HG03460 (cell line): ENCODE measurements at regions not wholly inside any gene's neighbourhood (a gene's known extent, or its start where the extent isn't known, plus 50 kb on each side); places are given as distances from the start of the nearest gene placed in this dataset.
"Not testable (repeated sequence)": the region's sequence is repeated elsewhere in the genome, so short reads cannot be mapped to it uniquely, and the experiment has no call there.

Experiments
- ATAC-seq: cut with Tn5 transposase; IDR thresholded peaks from one replicate; pipeline ENCODE4 v1.9.1; 2021; ENCODE audit not compliant: unreplicated experiment

DNA sequence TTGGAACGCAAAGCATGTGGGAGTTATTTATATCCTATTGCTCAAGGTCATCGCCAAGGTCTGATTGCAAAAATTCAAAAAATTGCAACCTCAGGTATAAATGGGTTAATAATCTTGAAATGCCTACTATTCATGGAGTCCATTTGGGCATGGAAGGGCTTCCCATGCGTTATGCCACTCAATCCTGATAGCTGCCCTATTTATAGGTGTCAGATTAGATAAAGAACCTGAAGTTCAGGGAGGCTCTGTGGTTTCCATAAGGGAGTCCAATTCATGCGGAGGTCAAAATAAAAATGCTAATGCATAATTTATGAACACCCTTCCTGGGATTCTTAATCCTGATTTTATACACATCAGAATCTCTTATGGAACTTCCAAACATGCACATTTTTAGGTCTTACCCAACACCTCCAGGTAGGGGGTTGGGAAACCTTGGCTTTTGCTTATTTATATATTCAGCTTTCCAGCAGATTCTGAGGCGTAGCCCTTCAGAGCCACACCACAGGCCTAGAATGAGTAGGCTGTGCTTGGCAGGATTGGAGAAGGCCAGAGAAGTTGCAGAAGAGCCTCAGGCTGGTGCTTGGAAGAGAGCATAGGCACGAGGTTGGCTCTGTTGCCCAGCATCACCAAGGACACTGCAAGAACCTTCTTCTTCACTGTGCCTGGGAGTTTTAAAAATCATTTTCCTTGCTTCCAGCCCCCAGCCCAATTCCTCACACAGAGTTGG lies 324.4 kb upstream of the CFAP20DC start:
- peak; percentile 24 for ATAC-seq

DNA sequence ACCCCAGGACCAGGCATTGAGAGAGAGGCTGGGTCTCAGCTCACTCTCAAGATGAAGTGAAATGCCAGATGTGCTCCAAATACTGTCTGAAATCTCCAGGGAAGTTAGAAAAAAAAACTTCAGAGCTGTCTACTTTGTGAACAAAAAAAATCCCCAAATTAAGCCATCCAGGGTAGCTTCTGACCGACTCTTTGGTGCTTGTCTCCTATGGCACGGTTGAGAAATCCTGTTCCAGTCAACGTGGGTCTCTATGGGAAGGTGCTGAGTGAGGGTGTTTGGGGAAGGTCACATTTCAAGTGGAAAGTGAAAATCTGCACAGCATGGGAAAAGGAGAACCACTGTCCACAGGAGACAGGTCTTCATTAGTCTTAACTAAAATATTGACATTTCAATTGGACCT lies 322.5 kb upstream of the CFAP20DC start:
- ATAC-seq: no peak

DNA sequence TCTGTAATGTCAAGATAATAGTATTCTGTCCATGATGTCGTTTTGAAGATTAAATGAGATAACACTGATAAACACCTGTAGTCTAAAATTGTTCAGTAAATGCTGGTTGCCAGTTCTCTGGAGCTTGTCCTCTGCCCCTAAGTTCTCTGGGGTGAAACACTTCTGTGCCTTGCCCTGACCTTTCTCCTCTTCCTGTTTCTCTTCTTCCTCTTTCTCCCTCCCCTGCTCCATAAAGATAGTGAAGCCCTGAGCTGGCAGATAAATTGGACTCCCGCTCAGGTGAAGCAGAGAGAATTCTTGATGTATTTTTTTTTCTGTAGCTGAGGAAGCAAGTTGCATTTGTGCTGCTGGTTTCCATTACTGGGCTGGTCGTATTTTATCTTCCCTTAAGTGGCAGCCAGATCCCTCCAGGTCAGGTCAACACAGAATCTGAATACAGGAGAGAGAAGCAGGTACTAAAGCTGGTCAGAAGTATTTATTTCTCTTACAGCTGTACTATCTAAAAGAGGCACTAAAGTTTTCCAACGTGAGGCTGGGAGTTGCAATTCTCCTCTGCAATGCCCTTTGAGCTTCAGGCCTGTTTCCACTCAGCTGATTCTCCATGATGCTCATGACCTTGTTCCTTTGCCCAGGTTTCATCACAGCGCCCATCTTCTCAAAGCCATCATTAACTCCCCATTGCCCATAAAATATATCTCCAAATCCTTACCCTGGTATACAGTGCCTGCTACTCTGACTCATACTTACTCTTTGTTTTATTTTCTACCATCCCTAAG lies 319.3 kb upstream of the CFAP20DC start:
- no peak for ATAC-seq

DNA sequence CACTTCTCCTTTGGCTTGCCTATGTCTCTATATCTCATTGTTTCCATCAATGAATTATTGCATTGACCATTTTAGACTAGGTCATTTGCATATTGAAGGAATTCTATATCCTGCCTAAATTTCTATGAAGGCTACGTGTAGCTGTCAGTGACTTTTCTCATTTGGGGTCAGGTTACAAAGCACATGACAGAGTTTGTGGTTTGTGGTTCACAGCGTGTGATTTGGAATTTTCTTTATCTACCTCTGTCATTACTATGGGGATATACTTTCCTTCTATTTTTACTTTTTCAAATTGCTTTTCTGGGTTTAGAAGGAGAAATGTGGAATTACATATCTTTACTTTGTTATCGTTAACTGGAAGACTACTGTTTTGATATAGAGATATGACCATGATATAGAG lies 317.3 kb upstream of the CFAP20DC start:
- no peak for ATAC-seq

DNA sequence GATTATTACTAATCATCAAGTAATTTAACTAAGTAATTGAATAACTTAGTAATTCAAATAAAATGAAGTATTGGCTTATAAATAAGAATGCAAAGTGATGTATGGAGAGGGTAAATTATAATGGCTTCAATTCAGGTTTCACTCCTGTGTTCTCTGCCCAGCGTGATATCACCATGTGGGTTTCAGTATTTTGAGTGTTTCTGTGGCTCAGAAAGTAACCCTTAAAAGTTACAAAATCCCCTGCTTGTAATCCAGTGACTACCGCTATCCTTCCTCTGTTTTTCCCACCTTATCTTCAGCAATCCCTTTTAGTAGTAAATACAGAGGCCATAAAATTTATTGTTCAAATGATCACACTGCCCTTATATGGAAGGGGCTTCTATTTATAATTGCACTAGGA lies 316.4 kb upstream of the CFAP20DC start:
- ATAC-seq: no peak

DNA sequence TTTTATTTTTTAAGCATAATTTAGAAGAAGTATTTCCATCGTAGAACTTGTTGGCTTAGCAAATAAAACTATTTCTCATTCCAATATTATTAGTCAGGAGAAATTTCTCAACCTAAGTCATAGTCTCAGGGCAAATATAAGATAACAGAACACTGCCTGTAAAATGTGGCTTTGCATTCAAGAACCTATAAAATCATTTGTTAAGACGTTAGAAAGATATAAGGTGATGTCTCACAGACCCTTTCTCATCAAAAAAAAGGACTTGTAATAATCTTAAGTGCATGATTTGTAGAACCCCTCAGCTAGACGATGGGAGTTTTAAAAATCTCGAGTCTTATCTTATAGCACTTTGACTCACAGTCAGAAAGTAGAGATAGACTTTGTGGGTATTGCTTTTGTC lies 314.7 kb upstream of the CFAP20DC start:
- no peak for ATAC-seq

DNA sequence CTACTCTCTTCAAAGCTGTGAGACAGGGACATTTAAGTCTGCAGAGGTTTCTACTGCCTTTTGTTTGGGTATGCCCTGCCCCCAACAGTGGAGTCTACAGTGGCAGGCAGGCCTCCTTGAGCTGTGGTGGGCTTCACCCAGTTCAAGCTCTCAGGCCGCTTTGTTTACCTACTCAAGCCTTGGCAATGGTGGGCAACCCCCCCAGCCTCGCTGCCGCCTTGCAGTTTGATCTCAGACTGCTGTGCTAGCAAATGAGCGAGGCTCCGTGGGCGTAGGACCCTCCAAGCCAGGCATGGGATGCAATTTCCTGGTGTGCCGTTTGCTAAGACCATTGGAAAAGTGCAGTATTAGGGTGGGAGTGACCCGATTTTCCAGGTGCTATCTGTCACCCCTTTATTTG lies 310.5 kb upstream of the CFAP20DC start:
- not testable (repeated sequence) for ATAC-seq

DNA sequence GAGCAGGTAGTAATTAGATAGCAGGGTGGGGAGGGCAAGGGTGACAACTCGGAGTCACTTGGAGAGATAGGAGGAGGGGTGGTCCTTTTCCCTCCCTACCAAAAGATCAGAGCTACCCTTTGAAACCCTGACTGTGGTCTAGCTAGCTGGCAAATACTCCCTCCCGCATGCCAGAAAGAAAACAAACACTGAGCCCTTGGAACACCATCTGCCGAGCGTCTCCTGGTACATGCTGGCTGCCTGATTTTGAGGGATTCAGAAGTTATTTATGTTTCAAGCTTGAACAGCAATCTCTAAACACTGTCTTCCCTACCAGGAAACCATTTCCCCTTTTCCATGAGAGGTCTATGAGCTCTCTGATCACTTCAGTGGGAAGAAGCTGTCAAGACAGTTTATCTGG lies 291.6 kb upstream of the CFAP20DC start:
- ATAC-seq: no peak

DNA sequence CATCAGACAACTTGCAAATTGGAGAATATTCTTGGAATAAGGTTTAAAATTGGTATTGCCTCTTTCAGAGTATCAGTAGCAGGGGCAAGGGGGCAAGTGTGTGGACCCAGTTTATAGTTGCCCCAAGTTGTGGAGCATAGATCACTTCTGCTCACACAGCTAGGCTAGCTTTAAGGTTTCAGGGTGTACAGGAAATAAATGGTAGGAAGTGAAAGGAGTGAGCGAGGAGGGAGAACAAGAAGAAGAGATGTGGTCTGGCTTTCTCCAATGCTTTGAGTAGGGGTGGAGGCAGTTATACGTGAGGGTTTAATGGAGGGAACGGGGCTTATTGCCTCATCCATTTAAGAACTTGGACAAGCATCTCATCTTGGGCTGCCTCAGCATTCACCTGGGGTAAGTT lies 290.0 kb upstream of the CFAP20DC start:
- ATAC-seq: no peak

DNA sequence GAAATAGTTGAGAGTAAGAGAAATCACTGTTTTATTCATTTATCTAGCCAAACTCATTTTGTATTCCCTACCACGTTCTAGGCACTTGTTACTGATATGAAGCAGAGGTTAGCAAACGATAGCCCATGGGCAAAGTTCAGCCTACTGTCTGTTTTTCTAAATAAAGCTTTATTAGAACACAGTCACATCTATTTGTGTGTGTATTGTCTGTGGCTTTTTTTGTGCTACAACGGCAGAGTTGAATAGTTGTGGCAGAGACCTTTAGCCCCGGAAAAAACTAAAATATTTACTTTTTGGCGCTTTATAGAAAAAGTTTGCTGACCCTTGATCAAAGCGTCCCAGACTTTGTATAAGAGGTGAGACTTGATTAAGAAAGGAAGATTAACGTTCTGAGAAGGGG lies 289.1 kb upstream of the CFAP20DC start:
- ATAC-seq: no peak

DNA sequence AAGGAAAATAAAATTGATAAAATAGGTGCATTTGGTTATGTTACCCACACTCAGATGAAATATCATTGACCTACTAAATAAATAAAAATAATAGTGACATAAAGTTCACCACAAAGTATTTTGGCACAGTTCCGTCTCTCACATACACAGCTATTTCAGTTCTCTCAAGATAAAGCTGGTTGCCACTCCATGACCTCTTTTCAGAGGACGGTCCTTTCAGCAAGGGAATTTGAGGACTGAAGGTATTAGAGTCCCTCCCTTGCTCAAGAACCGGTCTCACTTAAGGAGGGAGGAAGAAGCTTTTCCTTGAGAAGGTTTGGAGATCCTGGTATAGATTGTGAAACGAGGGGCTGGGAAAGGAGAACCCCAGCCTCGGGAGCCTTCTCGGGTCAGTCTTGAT lies 285.5 kb upstream of the CFAP20DC start:
- ATAC-seq: no peak

DNA sequence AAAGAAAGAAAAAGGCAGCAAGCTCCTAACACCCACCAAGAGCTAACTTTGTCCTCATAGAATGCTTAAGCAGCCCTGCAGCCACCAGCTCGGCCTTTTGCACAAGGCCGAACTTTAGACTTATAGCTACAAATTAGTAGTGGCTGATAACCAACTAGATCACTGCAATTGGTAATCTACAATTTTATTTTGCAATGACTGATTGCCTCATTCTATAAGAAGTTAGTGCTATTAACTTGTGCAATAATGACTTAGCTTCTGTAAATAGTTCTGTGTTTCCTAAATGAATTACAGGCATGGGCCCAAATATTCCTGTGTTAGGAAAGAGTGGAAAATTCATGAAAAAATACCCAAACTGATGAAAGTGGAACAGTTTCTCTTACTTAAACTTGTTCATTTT lies 284.8 kb upstream of the CFAP20DC start:
- ATAC-seq: no peak

DNA sequence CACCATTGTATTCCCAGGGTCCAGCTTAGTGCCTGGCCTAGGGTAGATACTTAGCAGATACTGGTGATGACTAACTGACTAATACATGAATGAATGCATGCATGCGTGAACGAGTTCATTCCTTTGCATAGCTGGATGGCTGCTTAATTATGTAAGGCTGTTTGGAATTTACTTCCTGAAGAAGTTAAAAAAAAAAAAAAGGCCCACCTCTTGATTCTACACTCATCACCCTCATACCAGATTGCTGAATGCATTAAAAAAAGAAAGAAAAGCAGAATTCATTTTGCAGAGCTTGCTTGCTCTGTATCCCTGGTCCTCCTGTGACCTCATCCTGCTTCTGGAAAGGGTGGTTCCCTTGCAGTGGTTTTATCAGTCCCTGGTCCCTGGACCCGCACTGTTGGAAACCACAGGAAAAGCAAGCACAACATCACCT lies 277.6 kb upstream of the CFAP20DC start:
- ATAC-seq: no peak

DNA sequence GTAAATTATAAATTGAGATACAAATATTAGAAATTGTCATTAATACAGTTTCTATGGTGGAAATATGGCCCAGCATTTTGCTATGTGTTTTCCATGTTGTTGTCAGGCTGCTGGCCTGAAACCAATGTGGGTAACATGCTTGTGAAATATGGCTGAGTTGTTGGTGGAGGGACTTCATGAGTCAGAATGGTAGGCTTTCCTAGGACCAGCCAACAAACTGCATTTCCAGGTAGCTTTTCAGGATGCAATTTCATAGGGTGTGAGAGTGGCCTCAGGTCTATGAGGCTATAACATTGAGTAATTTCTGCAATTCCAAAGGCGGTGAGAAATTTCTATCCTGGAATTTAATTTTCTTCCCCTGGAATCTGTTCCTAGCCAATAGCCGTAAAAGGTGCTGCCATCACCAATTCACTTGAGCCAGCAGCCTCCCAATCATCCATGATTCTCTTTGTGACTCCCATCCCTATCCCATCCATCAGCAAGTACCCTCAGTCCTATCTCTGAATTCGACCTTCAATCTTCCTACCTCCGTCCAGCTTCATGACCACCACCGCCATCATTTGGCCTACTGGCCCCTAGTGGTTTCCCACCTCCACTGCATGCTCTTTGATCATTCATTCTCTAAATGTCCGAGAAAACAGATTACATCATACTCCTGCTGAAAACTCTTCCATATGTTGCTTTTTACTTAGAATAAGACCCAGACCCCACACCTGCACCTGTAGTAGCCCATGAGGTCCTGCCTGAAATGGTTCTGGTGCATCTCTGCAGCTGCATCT lies 276.6 kb upstream of the CFAP20DC start:
- no peak for ATAC-seq

DNA sequence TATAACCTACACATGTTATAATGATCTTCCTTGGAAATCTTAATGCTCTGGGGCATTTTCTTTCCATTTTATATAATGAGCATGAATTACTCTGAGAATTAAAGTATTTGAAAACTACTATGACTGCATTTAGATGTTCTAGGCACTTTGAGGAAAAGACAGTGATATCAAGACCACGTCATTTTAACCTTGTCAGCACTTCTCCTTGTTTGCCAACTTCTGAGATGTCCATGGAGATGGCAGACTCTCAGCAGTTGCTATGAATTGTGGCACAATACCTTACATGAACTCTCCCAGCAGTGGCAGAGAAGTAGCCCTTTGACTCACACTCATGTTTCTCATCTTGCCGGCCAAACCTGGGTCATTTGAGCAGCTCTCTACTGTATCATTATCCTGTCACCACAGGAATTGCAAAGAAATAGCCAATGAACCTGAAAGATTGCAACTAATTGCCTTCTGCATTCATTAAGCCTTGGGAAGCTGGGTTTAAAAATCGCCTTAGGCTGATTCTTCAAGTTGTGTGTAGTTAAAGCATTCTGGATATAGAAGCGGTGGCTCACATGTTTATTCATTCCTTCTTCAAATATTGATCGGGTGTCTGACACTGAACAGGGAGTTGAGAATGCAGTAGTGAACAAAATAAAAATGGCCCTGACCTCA lies 272.2 kb upstream of the CFAP20DC start:
- ATAC-seq: no peak

DNA sequence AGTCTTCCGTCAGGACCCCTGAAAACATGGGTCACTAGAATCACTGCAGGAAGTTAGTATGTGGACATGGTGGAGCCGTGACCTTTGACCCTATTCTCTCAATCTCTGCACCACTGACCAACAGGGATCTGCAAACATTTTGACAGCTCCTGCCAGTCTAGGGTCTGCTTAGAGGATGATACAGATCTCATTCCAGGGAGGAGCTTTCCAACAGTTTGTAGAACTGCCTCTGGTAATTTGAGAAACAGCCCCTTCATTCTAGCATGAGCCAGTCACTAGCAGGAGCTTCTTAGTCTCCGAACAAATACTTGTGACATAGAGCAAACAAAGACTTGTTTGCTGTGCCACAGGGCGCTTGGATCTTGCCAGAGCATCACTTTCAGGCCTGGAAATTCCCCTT lies 270.3 kb upstream of the CFAP20DC start:
- no peak for ATAC-seq

DNA sequence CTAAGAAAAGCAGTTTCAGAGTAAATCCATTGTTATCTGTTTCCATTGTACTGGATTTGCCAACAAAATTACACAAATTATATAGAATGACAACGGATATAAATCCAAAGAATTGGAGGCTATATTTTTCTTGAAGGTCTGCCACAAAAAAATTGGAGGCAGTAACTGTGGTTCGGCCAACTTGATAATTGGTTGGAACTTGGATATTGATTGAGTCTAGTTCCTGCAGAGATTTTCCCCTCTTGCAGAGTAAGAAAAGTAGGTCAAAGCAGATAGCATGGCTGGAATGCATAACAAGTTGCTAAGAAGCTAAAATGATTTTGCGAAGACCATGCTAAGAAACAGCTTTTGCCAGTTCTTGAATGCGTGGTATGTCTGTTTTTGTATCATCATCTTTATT lies 269.6 kb upstream of the CFAP20DC start:
- ATAC-seq: no peak

DNA sequence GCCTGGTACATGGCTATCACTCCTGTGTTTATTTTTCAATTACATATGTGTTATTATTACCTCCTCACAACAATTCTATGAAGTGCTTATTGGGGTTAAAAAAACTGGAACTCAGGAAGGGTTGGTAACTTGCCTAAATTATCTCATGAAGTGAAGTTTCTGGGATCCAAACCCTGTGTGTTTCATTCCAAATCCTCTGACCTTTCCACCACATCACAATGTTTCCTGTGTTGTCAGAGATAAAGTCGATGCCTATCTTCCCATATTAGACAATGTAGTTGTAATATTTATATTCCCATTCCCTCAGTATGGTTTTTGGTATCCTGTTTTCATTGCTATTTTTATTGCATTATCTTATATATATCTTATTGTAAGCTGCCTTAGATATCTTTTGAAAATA lies 269.1 kb upstream of the CFAP20DC start:
- no peak for ATAC-seq

DNA sequence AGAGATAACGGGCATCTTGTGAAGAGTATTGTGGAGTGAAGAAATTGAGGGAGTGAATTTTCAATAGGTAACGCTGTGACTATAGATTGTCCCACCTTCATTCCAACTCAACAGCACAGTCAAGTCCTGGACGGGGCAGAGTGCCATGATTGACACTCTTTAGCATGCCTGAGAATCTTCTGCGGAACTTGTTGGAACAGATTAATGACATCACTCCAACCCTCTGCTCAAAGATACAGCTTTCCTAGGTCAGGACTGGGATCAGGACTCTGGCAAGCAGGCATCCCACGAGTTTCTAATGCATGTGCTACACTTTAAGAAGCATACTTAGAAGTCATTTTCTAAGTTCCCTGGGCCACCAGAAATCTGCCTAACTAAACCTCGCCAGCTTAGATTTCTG lies 267.6 kb upstream of the CFAP20DC start:
- ATAC-seq: no peak

DNA sequence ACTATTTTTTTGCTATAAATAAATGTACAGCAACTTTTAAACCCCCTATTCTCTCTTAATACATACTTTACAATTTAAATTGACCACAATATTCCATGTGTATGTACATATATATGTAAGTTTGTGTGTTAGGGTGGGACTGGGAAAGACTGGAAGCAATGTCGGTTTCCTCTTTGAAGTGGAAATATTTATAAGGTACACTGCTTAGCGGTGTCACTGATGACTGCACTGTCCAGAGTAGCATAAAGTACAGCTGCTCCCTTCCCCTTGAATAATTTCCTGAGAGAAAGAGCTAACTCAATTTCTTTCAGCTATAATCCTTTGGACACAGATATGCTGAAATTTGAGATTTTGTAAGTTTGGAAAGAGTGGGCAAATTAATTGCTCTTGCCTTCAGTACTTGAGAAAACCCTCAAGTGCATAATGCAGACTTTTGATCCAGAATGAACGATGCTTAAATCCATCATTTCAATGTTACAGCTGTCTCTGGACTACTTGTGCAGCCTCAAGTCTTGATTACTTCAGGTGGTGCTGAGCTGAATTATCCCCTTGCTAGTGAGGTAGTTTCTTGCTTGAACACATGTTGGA lies 267.0 kb upstream of the CFAP20DC start:
- ATAC-seq: no peak

DNA sequence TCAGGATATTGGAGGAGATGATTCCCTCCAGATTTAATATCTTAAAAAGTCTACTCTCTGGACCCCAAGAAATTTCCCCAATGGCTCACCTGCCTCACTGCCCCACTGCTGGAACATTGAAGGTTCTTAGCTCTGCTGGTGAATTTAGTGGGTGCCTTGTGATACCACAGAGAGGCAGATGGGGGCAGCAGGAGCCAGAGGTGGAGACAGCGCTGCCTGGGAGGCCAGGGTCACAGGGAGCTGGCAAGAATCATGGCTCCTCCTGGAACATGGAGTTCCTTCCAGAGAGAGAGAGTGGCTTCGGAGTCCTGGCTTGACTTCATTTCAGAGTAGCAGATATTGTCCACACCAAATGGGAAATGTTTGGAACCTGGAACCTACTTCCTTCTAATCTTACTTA lies 263.5 kb upstream of the CFAP20DC start:
- no peak for ATAC-seq
